Activated T-helper 1 cell treated with anti-CD3 and anti-CD28 coated beads, Interleukin-12 subunit alpha, Interleukin-12 subunit beta, Interleukin-2, Interleukin-4 antibody, amounts not matched to agents 30 ng/mL and 10 ng/mL and 1 ng/mL, durations not matched to agents 14 hours and 24 hours and 36 hours (primary cell): ENCODE measurements at regions not wholly inside any gene's neighbourhood (a gene's known extent, or its start where the extent isn't known, plus 50 kb on each side); places are given as distances from the start of the nearest gene placed in this dataset.
"Not testable (repeated sequence)": the region's sequence is repeated elsewhere in the genome, so short reads cannot be mapped to it uniquely, and the experiment has no call there.

Experiments used
- DNase-seq: peaks from one replicate; pipeline ENCODE4 v3.0.0; 2021; ENCODE audit warnings: low spot score
- H3K27ac Mint-ChIP-seq: one replicate; pipeline ENCODE4 v1.8.0; 2021; ENCODE audit warnings: mild to moderate bottlenecking, mixed read lengths
- H3K27me3 Mint-ChIP-seq: one replicate; pipeline ENCODE4 v1.8.0; 2022; ENCODE audit warnings: mild to moderate bottlenecking, moderate library complexity, mixed read lengths; ENCODE audit not compliant: insufficient read depth
- H3K36me3 Mint-ChIP-seq: one replicate; pipeline ENCODE4 v1.8.0; 2021; ENCODE audit warnings: low read depth, mixed read lengths
- H3K4me1 Mint-ChIP-seq: one replicate; pipeline ENCODE4 v1.8.0; 2021; ENCODE audit warnings: low read depth, mixed read lengths
- H3K4me3 Mint-ChIP-seq: one replicate; pipeline ENCODE4 v1.8.0; 2021; ENCODE audit warnings: mild to moderate bottlenecking, moderate library complexity, mixed read lengths
- H3K9me3 Mint-ChIP-seq: one replicate; pipeline ENCODE4 v1.8.0; 2021; ENCODE audit warnings: mixed read lengths
- intact Hi-C: fragments of 100-400 bp; cut with micrococcal nuclease; formaldehyde crosslinking; loops from one replicate; pipeline ENCODE4 v1.15.1; 2024

DNA sequence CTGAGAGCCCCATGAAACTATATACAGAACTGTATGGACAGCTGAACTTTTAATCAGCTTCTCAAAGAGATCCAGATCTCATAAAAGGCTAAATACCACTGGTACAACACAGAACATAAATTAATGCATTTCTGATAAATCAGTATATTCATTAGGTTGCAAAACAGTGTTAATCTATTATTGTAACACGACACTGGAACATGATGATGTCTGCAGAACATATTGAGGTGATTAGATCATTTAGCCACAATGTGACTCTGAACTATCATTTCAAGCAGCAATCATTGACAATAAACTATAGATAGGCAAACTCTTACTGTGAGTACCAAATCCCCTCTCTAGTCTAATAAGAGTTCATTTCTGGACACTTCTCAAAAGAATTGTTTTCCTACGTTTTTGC, 50.3 kb downstream of the GASK1B start:
- H3K4me3 Mint-ChIP-seq = no peak overlapping the region
- no peaks in the 10 kb centered on the region for H3K27me3 Mint-ChIP-seq
- H3K4me1 Mint-ChIP-seq = no peaks in the 10 kb centered on the region
- no peak for DNase-seq
- no peaks in the 10 kb centered on the region for H3K36me3 Mint-ChIP-seq
- no peaks in the 10 kb centered on the region for H3K9me3 Mint-ChIP-seq
- H3K27ac Mint-ChIP-seq = no peak overlapping the region
- intact Hi-C loops = no loop called here

DNA sequence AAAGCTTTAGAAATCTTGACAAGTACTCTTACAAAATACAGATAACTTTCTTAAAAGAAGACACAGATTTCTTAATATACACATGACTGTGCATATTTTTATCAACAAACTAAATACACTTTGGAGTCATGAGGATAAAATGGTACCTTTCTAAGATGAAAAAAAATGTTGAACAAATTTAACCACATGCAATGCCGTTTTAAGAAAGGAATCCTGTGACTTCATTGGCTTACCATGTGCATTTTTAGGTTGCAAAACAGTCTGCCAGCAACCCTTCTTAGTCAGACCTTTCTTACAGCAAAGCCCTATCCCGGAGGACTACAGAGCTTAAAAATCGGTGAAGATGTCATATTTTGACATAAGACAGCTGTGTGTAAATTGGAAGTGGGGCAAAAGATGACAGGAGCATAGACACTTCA, 51.7 kb downstream of the GASK1B start:
- DNase-seq = no peak
- Mint-ChIP-seq H3K4me1 (no peaks in the 10 kb centered on the region), H3K9me3 (no peaks in the 10 kb centered on the region), H3K4me3 (no peak overlapping the region), H3K27me3 (no peaks in the 10 kb centered on the region), H3K27ac (no peak overlapping the region), H3K36me3 (no peaks in the 10 kb centered on the region)
- intact Hi-C loops = no loop called here

DNA sequence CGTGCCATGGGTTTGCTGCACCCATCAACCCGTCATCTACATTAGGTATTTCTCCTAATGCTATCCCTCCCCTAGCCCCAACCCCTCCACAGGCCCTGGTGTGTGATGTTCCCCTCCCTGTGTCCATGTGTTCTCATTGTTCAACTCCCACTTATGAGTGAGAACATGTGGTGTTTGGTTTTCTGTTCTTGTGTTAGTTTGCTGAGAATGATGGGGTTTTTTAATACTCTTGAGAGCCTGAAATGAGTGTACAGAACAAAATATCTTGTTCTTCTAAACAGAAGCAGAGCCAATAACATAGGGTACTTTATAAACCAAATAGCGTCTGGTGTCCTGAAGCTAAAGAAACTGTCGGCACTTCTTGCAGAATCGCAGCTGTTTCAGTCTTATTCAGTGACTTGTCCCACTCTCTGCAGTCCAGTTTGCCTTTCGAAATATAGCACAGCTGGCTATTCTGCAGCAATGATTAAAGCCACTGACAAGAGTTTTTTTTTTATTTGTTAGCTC, 52.1 kb downstream of the GASK1B start:
- DNase-seq, H3K9me3 Mint-ChIP-seq, H3K4me1 Mint-ChIP-seq, H3K27ac Mint-ChIP-seq, H3K36me3 Mint-ChIP-seq, intact Hi-C loops, H3K27me3 Mint-ChIP-seq, H3K4me3 Mint-ChIP-seq: not testable (repeated sequence)

DNA sequence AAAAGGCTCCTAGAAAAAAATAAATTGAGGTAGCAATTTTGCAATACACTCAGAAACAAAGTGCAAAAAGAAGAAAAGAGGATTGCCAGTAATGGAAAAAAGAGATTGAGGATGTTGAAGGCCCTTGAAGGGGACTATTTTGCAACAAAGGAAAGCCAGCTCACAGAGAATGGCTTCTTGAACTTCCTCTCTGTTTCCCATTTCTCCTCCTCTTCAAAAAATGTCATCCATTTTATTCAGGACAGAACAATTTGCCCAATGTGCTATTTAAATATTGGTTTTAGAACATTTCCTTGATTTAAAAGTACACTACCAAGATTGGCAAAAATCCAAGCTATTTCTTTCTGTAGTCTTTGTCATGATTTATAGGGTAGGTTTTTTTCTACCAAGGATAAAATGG, 60.2 kb downstream of the GASK1B start:
- intact Hi-C loops = no loop called here
- Mint-ChIP-seq H3K9me3 (no peaks in the 10 kb centered on the region), H3K36me3 (no peaks in the 10 kb centered on the region), H3K4me3 (no peak overlapping the region), H3K27ac (no peak overlapping the region), H3K27me3 (no peaks in the 10 kb centered on the region), H3K4me1 (no peaks in the 10 kb centered on the region)
- DNase-seq = no peak

DNA sequence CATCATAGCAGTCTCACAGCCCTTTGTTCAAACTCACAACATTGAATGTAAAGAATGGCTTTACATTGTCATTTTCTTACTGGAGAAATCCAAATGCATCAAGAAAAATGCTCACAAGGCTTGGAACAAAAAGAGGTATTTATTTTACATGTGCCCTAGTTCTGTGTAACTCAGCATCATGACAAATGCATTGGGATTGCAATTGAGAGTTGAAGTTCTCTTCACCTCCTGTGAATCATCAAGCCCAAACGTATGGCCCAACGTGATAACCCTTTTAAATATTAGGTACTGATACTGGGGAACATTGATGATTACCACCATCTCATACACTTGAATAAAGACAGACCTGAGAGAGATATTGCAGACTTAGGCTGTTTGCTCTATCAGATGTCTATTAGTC, 61.6 kb downstream of the GASK1B start:
- Mint-ChIP-seq H3K4me1 (no peaks in the 10 kb centered on the region), H3K27me3 (no peaks in the 10 kb centered on the region), H3K36me3 (no peaks in the 10 kb centered on the region), H3K9me3 (no peaks in the 10 kb centered on the region), H3K4me3 (no peak overlapping the region), H3K27ac (no peak overlapping the region)
- intact Hi-C loops = no loop called here
- DNase-seq = no peak

DNA sequence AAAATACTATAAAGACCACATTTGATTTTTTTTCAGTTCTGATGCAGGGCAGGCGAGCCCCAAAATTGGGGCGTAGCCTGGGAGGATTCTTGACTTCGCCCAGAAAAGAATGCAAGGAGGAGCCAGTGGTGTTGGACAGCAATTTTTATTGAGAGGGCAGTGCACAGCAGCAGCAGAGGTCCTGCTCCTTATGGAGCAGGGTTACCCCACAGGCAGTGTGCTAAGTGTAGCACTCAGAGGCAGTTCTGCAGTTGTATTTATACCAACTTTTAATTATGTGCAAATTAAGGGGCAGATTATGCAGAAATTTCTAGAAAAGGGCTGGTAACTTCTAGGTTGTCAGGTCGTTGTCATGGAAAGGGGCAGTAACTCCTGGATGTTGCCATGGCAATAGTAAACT, 69.9 kb downstream of the GASK1B start:
- Mint-ChIP-seq H3K27ac (no peak overlapping the region), H3K4me1 (no peaks in the 10 kb centered on the region), H3K9me3 (no peaks in the 10 kb centered on the region), H3K4me3 (no peak overlapping the region), H3K27me3 (no peaks in the 10 kb centered on the region), H3K36me3 (no peaks in the 10 kb centered on the region)
- intact Hi-C loops = no loop called here
- DNase-seq = no peak

DNA sequence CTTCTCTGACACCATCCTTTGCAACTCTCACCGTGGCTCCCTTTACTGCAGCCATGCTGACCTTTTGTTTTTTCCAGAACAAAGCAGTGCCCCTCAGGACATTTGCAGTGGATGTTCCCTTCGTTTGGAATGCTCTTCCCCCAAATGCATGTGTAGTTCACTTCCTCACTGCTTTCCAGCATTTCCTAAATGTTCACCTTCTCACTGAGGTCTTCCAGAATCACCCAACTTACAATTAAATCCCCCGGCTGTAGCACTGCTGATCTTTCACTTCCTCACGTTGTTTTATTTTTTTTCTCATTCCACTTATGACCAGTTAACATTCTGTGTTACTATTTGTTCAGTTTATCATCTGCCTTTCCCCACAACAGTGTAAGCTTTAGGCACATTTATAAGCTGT, 73.1 kb downstream of the GASK1B start:
- no peaks in the 10 kb centered on the region for H3K27me3 Mint-ChIP-seq
- H3K9me3 Mint-ChIP-seq = no peaks in the 10 kb centered on the region
- DNase-seq = no peak
- H3K4me1 Mint-ChIP-seq = no peaks in the 10 kb centered on the region
- no peaks in the 10 kb centered on the region for H3K36me3 Mint-ChIP-seq
- H3K4me3 Mint-ChIP-seq = no peak overlapping the region
- no peak overlapping the region for H3K27ac Mint-ChIP-seq
- intact Hi-C loops = no loop called here

DNA sequence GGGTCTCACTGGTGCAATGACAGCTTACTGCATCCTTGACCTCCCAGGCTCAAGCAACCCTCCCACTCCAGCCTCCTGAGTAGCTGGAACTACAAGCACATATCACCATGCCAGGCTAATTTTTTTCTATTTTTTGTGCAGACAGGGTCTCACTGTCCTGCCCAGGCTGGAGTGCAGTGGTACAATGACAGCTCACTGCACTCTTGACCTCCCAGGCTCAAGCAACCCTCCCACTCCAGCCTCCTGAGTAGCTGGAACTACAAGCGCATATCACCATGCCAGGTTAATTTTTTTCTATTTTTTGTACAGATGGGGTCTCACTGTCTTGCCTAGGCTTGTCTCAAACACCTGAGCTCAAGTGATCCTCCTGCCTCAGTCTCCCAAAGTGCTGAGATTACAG, 74.0 kb downstream of the GASK1B start:
- Mint-ChIP-seq H3K4me3 (no peak overlapping the region), H3K27me3 (no peaks in the 10 kb centered on the region), H3K27ac (no peak overlapping the region), H3K4me1 (no peaks in the 10 kb centered on the region), H3K9me3 (no peaks in the 10 kb centered on the region), H3K36me3 (no peaks in the 10 kb centered on the region)
- intact Hi-C loops = no loop called here
- no peak for DNase-seq

DNA sequence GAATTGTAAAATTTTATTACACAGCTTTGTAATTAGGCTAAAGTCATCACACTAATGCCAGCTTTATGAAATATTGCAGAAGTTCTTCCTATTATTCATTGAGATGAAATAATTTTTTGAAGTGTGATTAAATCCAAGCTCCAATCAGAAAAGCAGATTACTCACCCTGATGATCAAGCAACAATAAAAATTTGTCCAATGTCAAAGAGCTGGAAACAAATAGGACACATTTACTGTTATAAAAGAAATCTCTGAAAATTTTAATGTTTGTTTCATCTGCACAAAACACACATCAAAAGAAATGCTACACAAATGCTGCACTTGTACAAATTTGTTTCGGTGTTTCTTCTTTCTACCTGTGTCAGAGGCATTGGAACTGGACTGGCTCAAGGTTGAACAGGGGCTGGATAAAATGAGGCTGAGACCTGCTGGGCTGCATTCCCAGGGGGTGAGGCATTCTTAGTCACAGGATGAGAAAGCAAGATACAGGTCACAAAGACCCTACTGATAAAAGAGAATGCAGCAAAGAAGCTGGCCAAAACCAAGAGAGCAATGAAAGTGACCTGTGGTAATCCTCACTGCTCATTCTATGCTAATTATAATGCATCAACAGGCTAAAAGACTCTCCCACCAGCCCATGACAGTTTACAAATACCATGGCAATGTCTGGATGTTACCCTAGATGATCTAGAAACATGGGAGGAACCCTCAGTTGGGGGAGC, 78.3 kb downstream of the GASK1B start:
- Mint-ChIP-seq H3K4me3 (no peak overlapping the region), H3K27me3 (no peaks in the 10 kb centered on the region), H3K9me3 (no peaks in the 10 kb centered on the region), H3K36me3 (no peaks in the 10 kb centered on the region), H3K4me1 (no peaks in the 10 kb centered on the region), H3K27ac (no peak overlapping the region)
- DNase-seq = no peak
- intact Hi-C loops = no loop called here

DNA sequence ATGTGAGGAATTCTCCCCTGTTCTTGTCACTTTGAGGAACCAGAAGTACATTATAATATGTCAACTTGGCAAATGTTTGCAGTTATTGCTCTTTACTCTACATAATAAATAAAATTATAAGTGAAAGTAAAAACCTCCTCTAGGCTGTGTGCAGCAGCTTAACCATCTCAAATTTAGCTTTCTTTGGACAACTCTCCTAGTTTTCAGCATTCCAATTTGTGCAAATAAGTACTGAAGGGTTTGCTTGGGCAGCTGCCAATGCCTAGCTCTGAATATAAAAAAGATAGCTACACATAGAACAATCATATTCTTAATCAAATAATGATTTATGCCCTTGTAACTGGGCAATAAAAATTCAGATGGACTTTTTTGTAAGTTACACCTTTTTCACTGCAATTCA, 82.5 kb downstream of the GASK1B start:
- Mint-ChIP-seq H3K27me3 (no peaks in the 10 kb centered on the region), H3K9me3 (no peaks in the 10 kb centered on the region)

DNA sequence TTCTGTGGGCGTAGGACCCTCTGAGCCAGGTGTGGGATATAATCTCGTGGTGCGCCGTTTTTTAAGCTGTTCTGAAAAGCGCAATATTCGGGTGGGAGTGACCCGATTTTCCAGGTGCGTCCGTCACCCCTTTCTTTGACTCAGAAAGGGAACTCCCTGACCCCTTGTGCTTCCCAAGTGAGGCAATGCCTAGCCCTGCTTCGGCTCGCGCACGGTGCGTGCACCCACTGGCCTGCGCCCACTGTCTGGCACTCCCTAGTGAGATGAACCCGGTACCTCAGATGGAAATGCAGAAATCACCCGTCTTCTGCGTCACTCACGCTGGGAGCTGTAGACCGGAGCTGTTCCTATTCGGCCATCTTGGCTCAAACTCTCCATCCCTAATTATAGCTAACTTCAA, 82.9 kb downstream of the GASK1B start:
- intact Hi-C loops, H3K27me3 Mint-ChIP-seq, H3K9me3 Mint-ChIP-seq, H3K4me3 Mint-ChIP-seq, H3K27ac Mint-ChIP-seq, H3K36me3 Mint-ChIP-seq, H3K4me1 Mint-ChIP-seq, DNase-seq: not testable (repeated sequence)

More for the DNA sequence above, 82.5 kb downstream of the GASK1B start:
- Mint-ChIP-seq H3K4me1 (no peaks in the 10 kb centered on the region), H3K27ac (no peak overlapping the region), H3K36me3 (no peaks in the 10 kb centered on the region), H3K4me3 (no peak overlapping the region)
- intact Hi-C loops = no loop called here
- no peak for DNase-seq

DNA sequence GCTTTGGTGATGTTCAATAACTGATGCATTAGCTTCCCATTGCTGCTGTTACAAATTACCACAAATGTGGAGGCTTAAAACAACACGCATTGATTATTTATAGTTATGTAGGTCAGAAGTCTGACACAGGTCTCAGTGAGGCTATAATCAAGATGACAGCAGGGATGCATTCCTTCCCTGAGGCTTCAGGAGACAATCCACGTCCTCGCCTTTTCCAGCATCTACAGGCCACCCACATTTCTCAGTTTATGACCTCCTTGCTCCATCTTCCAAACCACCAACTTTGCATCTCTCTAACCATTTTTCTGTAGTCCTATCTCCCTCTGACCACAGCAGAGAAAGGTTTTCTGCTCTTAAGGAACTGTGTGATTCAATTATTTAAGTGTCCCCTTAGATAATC, 92.5 kb downstream of the GASK1B start:
- intact Hi-C loops = no loop called here
- Mint-ChIP-seq H3K27me3 (no peaks in the 10 kb centered on the region), H3K4me3 (no peak overlapping the region), H3K36me3 (no peaks in the 10 kb centered on the region), H3K4me1 (no peaks in the 10 kb centered on the region), H3K27ac (no peak overlapping the region), H3K9me3 (no peaks in the 10 kb centered on the region)
- DNase-seq = no peak

DNA sequence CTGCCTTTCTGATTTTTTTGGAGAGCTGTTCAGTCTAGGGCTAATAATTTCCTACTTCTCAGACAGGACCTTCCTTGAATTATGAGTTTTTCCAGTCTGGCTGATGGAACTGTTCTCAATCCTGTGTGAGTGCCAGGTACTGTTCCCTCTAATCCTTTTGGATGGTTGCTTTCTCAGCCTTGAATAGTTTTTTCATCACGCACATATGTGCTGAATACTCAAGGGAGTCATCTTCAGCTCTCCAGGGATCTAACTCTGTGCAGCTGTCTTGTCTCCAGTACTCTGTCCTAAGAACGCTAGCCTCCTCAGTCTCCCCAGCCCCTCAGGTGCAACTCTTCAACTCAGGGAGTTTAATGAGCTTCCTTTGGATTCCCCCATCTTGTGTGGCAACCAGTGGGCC, 93.2 kb downstream of the GASK1B start:
- H3K36me3 Mint-ChIP-seq = no peaks in the 10 kb centered on the region
- H3K4me1 Mint-ChIP-seq = no peaks in the 10 kb centered on the region
- intact Hi-C loops = no loop called here
- no peak overlapping the region for H3K27ac Mint-ChIP-seq
- no peaks in the 10 kb centered on the region for H3K9me3 Mint-ChIP-seq
- no peak overlapping the region for H3K4me3 Mint-ChIP-seq
- no peaks in the 10 kb centered on the region for H3K27me3 Mint-ChIP-seq
- no peak for DNase-seq

DNA sequence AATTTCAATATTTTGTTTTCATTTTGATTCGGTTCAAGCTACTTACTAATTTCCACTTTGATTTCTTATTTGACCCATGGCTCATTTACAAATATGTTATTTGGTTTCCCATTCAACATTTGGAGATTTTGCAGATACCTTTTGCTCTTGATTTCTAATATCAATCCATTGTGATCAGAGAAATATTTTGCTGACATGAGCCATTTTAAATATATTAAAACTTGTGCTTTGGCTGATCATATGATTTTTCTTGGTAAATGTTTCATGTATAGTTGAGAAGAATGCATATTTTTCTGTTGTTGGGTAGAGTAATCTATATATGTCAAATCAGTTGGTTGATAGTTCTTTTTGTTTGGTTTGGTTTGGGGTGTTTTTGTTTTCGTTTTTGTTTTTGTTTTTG, 95.0 kb downstream of the GASK1B start:
- no peak for DNase-seq
- no peaks in the 10 kb centered on the region for H3K27me3 Mint-ChIP-seq
- no peaks in the 10 kb centered on the region for H3K36me3 Mint-ChIP-seq
- intact Hi-C loops = no loop called here
- H3K27ac Mint-ChIP-seq = no peak overlapping the region
- H3K4me1 Mint-ChIP-seq = no peaks in the 10 kb centered on the region
- H3K9me3 Mint-ChIP-seq = no peaks in the 10 kb centered on the region
- no peak overlapping the region for H3K4me3 Mint-ChIP-seq
